GM23338 (cell line): ENCODE measurements at regions not wholly inside any gene's neighbourhood (a gene's known extent, or its start where the extent isn't known, plus 50 kb on each side); places are given as distances from the start of the nearest gene placed in this dataset.

Experiments
- ATAC-seq: fragments of 200-7000 bp; cut with Tn5 transposase; 3 replicates; pipeline ENCODE4 v1.9.1; 2020
- DNase-seq: peaks from one replicate; pipeline ENCODE4 v3.0.0-alpha.2; 2015; ENCODE audit warnings: low spot score
- H2AFZ ChIP-seq: fragments of 200-600 bp; sonication (generic); 2 replicates; pipeline ENCODE4 v1.8.0; 2016; ENCODE audit warnings: antibody characterized with exemption, mild to moderate bottlenecking, moderate library complexity
- H3F3A ChIP-seq: fragments of 200-600 bp; sonication (generic); replicated peaks from 2 replicates; pipeline ENCODE4 v1.8.0; 2017; ENCODE audit warnings: antibody characterized with exemption, mixed run types, low read depth
- H3K27ac ChIP-seq: fragments of 200-600 bp; sonication (generic); 2 replicates; pipeline ENCODE4 v1.6.1; 2016; ENCODE audit warnings: low read depth
- H3K27me3 ChIP-seq: fragments of 200-600 bp; sonication (generic); 2 replicates; pipeline ENCODE4 v1.8.0; 2016; ENCODE audit warnings: mild to moderate bottlenecking, mixed run types, moderate library complexity; ENCODE audit not compliant: insufficient read depth
- H3K36me3 ChIP-seq: fragments of 200-600 bp; sonication (generic); 2 replicates; pipeline ENCODE4 v1.8.0; 2016; ENCODE audit warnings: mild to moderate bottlenecking; ENCODE audit not compliant: insufficient read depth
- H3K4me1 ChIP-seq: fragments of 200-600 bp; sonication (generic); 2 replicates; pipeline ENCODE4 v1.8.0; 2016; ENCODE audit warnings: mild to moderate bottlenecking, moderate library complexity; ENCODE audit not compliant: insufficient read depth
- H3K4me2 ChIP-seq: fragments of 200-600 bp; sonication (generic); 2 replicates; pipeline ENCODE4 v1.7.1; 2017; ENCODE audit warnings: mixed run types
- H3K4me3 ChIP-seq: fragments of 200-600 bp; sonication (generic); 2 replicates; pipeline ENCODE4 v1.6.1; 2016; ENCODE audit warnings: mixed run types
- H3K79me2 ChIP-seq: fragments of 200-600 bp; sonication (generic); replicated peaks from 2 replicates; pipeline ENCODE4 v1.8.0; 2017; ENCODE audit warnings: mild to moderate bottlenecking; ENCODE audit not compliant: insufficient read depth
- H3K9me2 ChIP-seq: fragments of 200-600 bp; sonication (generic); 2 replicates; pipeline ENCODE4 v1.8.0; 2017; ENCODE audit not compliant: insufficient read depth
- H4K20me1 ChIP-seq: fragments of 200-600 bp; sonication (generic); replicated peaks from 2 replicates; pipeline ENCODE4 v1.8.0; 2017; ENCODE audit warnings: mild to moderate bottlenecking; ENCODE audit not compliant: insufficient read depth
- H3K27ac Mint-ChIP-seq: 2 replicates; pipeline ENCODE4 v1.8.0; 2020; ENCODE audit warnings: inconsistent platforms, mild to moderate bottlenecking, moderate library complexity, mixed read lengths
- H3K27me3 Mint-ChIP-seq: 3 replicates; pipeline ENCODE4 v1.8.0; 2022; ENCODE audit warnings: low read depth, mild to moderate bottlenecking, moderate library complexity, mixed read lengths, inconsistent platforms; ENCODE audit not compliant: insufficient read depth, poor library complexity
- H3K36me3 Mint-ChIP-seq: 3 replicates; pipeline ENCODE4 v1.8.0; 2021; ENCODE audit warnings: low read depth, mild to moderate bottlenecking, inconsistent platforms, moderate library complexity, mixed read lengths
- H3K4me1 Mint-ChIP-seq: 3 replicates; pipeline ENCODE4 v1.8.0; 2020; ENCODE audit warnings: mild to moderate bottlenecking, inconsistent platforms, mixed read lengths
- H3K4me3 Mint-ChIP-seq: 3 replicates; pipeline ENCODE4 v1.8.0; 2021; ENCODE audit warnings: moderate library complexity, mild to moderate bottlenecking, inconsistent platforms, mixed read lengths
- H3K9me3 Mint-ChIP-seq: 3 replicates; pipeline ENCODE4 v1.8.0; 2020; ENCODE audit warnings: moderate library complexity, mild to moderate bottlenecking, inconsistent platforms, mixed read lengths
- CREB1 ChIP-seq: fragments of 250-450 bp; sonication (Bioruptor Pico); IDR thresholded peaks from 2 replicates; pipeline ENCODE4 v1.5.0; 2020; ENCODE audit warnings: low read depth, mild to moderate bottlenecking, moderate library complexity
- EZH2 ChIP-seq: fragments of 200-600 bp; sonication (generic); IDR thresholded peaks from one replicate; pipeline ENCODE4 v1.8.0; 2017; ENCODE audit warnings: antibody characterized with exemption, mild to moderate bottlenecking, low read depth; ENCODE audit not compliant: unreplicated experiment
- EZH2phosphoT487 ChIP-seq: fragments of 200-600 bp; sonication (generic); IDR thresholded peaks from one replicate; pipeline ENCODE4 v1.8.1; 2018; ENCODE audit warnings: antibody characterized with exemption; ENCODE audit not compliant: unreplicated experiment
- JUNB ChIP-seq: IDR thresholded peaks from one replicate; pipeline ENCODE4 v1.6.1; 2016; ENCODE audit warnings: antibody characterized with exemption; ENCODE audit not compliant: unreplicated experiment
- NANOG ChIP-seq: IDR thresholded peaks from 2 replicates; pipeline ENCODE4 v1.6.1; 2016; ENCODE audit warnings: antibody characterized with exemption, borderline replicate concordance
- POLR2AphosphoS5 ChIP-seq: IDR thresholded peaks from 2 replicates; pipeline ENCODE4 v1.6.1; 2016; ENCODE audit warnings: antibody characterized with exemption, low read depth
- REST ChIP-seq: IDR thresholded peaks from one replicate; pipeline ENCODE4 v1.6.1; 2018; ENCODE audit warnings: antibody characterized with exemption; ENCODE audit not compliant: unreplicated experiment
- STAT1 ChIP-seq: IDR thresholded peaks from one replicate; pipeline ENCODE4 v1.6.1; 2016; ENCODE audit warnings: antibody characterized with exemption; ENCODE audit not compliant: unreplicated experiment
- ZNF114 ChIP-seq: fragments of 250-450 bp; sonication (Bioruptor Pico); IDR thresholded peaks from 2 replicates; pipeline ENCODE4 v1.5.0; 2020; ENCODE audit warnings: mild to moderate bottlenecking, moderate library complexity
- ZNF331 ChIP-seq: fragments of 250-450 bp; sonication (Bioruptor Pico); IDR thresholded peaks from 2 replicates; pipeline ENCODE4 v1.5.0; 2020; ENCODE audit warnings: low read depth, mild to moderate bottlenecking, moderate library complexity
- ZNF462 ChIP-seq: fragments of 250-450 bp; sonication (Bioruptor Pico); IDR thresholded peaks from 2 replicates; pipeline ENCODE4 v1.5.0; 2020; ENCODE audit warnings: mild to moderate bottlenecking, moderate library complexity
- TF ChIP-seq, protein P1 (sequence below), 2 experiments: fragments of 200-600 bp in 1 of 2; sonication (generic) in 1 of 2; conservative IDR thresholded peaks; 2 replicates each; pipeline versions ENCODE4 v1.5.1 to v1.6.1; 2016 to 2017; ENCODE audit warnings: antibody characterized with exemption in 2 of 2, low read depth in 2 of 2, mild to moderate bottlenecking in 2 of 2, moderate library complexity in 1 of 2
- TF ChIP-seq, protein P2 (sequence below): IDR thresholded peaks from 2 replicates; pipeline ENCODE4 v1.6.1; 2016; ENCODE audit warnings: antibody characterized with exemption

GRCh38 chr6:140138311-140139010 is 764.0 kb upstream of the CITED2 start:
- no peaks in the 10 kb centered on the region for H3K4me1 ChIP-seq
- no peaks in the 10 kb centered on the region for H3F3A ChIP-seq
- no peaks in the 10 kb centered on the region for H4K20me1 ChIP-seq
- no peaks in the 10 kb centered on the region; the same call in 2 of the 3 replicates for H3K4me1 Mint-ChIP-seq
- TF ChIP-seq NANOG (no peak), EZH2 (no peak), JUNB (no peak), ZNF331 (CRISPR knock-in tag) (no peak), REST (no peak), CREB1 (no peak), ZNF114 (no peak), STAT1 (no peak), ZNF462 (CRISPR knock-in tag) (no peak), EZH2phosphoT487 (no peak), POLR2AphosphoS5 (no peak)
- TF ChIP-seq, protein P1, sequence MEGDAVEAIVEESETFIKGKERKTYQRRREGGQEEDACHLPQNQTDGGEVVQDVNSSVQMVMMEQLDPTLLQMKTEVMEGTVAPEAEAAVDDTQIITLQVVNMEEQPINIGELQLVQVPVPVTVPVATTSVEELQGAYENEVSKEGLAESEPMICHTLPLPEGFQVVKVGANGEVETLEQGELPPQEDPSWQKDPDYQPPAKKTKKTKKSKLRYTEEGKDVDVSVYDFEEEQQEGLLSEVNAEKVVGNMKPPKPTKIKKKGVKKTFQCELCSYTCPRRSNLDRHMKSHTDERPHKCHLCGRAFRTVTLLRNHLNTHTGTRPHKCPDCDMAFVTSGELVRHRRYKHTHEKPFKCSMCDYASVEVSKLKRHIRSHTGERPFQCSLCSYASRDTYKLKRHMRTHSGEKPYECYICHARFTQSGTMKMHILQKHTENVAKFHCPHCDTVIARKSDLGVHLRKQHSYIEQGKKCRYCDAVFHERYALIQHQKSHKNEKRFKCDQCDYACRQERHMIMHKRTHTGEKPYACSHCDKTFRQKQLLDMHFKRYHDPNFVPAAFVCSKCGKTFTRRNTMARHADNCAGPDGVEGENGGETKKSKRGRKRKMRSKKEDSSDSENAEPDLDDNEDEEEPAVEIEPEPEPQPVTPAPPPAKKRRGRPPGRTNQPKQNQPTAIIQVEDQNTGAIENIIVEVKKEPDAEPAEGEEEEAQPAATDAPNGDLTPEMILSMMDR (conservative IDR thresholded peaks at IDR 0.05; ENCODE audit: low read depth in 2 of 2): no peak
- TF ChIP-seq, protein P2, sequence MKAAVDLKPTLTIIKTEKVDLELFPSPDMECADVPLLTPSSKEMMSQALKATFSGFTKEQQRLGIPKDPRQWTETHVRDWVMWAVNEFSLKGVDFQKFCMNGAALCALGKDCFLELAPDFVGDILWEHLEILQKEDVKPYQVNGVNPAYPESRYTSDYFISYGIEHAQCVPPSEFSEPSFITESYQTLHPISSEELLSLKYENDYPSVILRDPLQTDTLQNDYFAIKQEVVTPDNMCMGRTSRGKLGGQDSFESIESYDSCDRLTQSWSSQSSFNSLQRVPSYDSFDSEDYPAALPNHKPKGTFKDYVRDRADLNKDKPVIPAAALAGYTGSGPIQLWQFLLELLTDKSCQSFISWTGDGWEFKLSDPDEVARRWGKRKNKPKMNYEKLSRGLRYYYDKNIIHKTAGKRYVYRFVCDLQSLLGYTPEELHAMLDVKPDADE: no peak
- H3K27ac ChIP-seq: no peak overlapping the region
- H3K4me3 ChIP-seq: no peak overlapping the region
- no peak overlapping the region for H3K4me2 ChIP-seq
- H3K36me3 Mint-ChIP-seq: peaks cover 9% of the 10 kb centered on the region; the same call in 2 of the 3 replicates
- peaks cover 1% of the 10 kb centered on the region for H3K27me3 Mint-ChIP-seq
- ATAC-seq (no peak), DNase-seq (no peak)
- H3K9me3 Mint-ChIP-seq: peaks cover 16% of the 10 kb centered on the region
- no peaks in the 10 kb centered on the region for H3K27me3 ChIP-seq
- H3K9me2 ChIP-seq: peaks cover 10% of the 10 kb centered on the region; the same call in 1 of the 2 replicates
- no peaks in the 10 kb centered on the region; the same call in 1 of the 2 replicates for H3K36me3 ChIP-seq
- H3K27ac Mint-ChIP-seq: no peak overlapping the region
- no peaks in the 10 kb centered on the region for H3K79me2 ChIP-seq
- no peak overlapping the region for H3K4me3 Mint-ChIP-seq
- no peak overlapping the region for H2AFZ ChIP-seq
